AG09309 (cell line): ENCODE measurements at regions not wholly inside any gene's neighbourhood (a gene's known extent, or its start where the extent isn't known, plus 50 kb on each side); places are given as distances from the start of the nearest gene placed in this dataset.

ENCODE experiments used
- DNase-seq: peaks from one replicate; pipeline ENCODE4 v3.0.0-alpha.2; 2010; ENCODE audit warnings: low read depth
- H3K4me3 ChIP-seq: 2 replicates; pipeline ENCODE4 v1.5.1; 2011; ENCODE audit warnings: mild to moderate bottlenecking, low read depth, low read length, moderate library complexity; ENCODE audit not compliant: control insufficient read depth
- CTCF ChIP-seq: IDR thresholded peaks from 2 replicates; pipeline ENCODE4 v1.5.1; 2011; ENCODE audit warnings: mild to moderate bottlenecking, low read depth, low read length, inconsistent platforms; ENCODE audit not compliant: insufficient read depth, control insufficient read depth; ENCODE audit errors: missing control alignments

GRCh38 chr2:7333189-7333765 lies 416.1 kb downstream of the RNF144A start:
- DNase-seq: no peak
- H3K4me3 ChIP-seq: no peak overlapping the region
- no peak for TF ChIP-seq CTCF

- no peak for DNase-seq
- no peak for TF ChIP-seq CTCF
- no peak overlapping the region for H3K4me3 ChIP-seq
These were observed 416.8 kb downstream of the RNF144A start for GRCh38 chr2:7333960-7334493.

GRCh38 chr2:7338961-7339360 lies 421.7 kb downstream of the RNF144A start:
- TF ChIP-seq CTCF: no peak
- DNase-seq: no peak
- H3K4me3 ChIP-seq: no peak overlapping the region

GRCh38 chr2:7346336-7346735 lies 429.1 kb downstream of the RNF144A start:
- no peak for DNase-seq
- H3K4me3 ChIP-seq: no peak overlapping the region
- TF ChIP-seq CTCF: no peak

- DNase-seq: no peak
- H3K4me3 ChIP-seq: no peak overlapping the region
- no peak for TF ChIP-seq CTCF
These were observed 431.5 kb downstream of the RNF144A start for GRCh38 chr2:7348761-7349160.

GRCh38 chr2:7352191-7352590 lies 435.0 kb downstream of the RNF144A start:
- no peak for TF ChIP-seq CTCF
- H3K4me3 ChIP-seq: no peak overlapping the region

More at GRCh38 chr2:7352191-7352590, 435.0 kb downstream of the RNF144A start:
- DNase-seq: no peak
